K562 (cell line): ENCODE measurements at regions not wholly inside any gene's neighbourhood (a gene's known extent, or its start where the extent isn't known, plus 50 kb on each side); places are given as distances from the start of the nearest gene placed in this dataset.

Source experiments
- ATAC-seq: fragments of 200-7000 bp; cut with Tn5 transposase; 3 replicates; pipeline ENCODE4 v1.9.1; 2020; ENCODE audit warnings: moderate library complexity
- BruUV-seq: library from RNA; stranded (reverse); fragments of 400-500 nt; replicated peaks from 2 replicates; lab custom pipeline; 2021; lab: Mats Ljungman, UMichigan
- CTCF ChIA-PET: fragments of 300-600 bp; formaldehyde crosslinking; extraction: SDS; loops from one replicate; lab custom pipeline; 2021; ENCODE audit warnings: low intra/inter-chr PET ratio; lab: Yijun Ruan, JAX
- POLR2A ChIA-PET: fragments of 300-600, 350-650 bp; sonication (Branson Sonifier 250); formaldehyde crosslinking; extraction: SDS; loops from one replicate; lab custom pipeline; 2021; ENCODE audit warnings: antibody characterized with exemption, inconsistent platforms; lab: Yijun Ruan, JAX
- DNase-seq, 4 experiments: peaks; one replicate each; pipeline versions ENCODE4 v3.0.0 to v3.0.0-alpha.2; 2011 to 2018; ENCODE audit warnings: low spot score in 3 of 4, mixed read lengths in 3 of 4; ENCODE audit errors: extremely low read depth in 1 of 4
- FAIRE-seq: peaks from 2 replicates; lab custom pipeline; 2011; peaks lifted over from hg19 to GRCh38; lab: Jason Lieb, UNC
- H2AFZ ChIP-seq: 2 replicates; pipeline ENCODE4 v1.6.0; 2011; ENCODE audit warnings: low read depth, low read length, control low read depth, inconsistent platforms
- H3K27ac ChIP-seq: fragments of 200-600 bp; 3 replicates; pipeline ENCODE4 v1.8.0; 2011; ENCODE audit warnings: low read depth, mild to moderate bottlenecking, control low read depth, inconsistent platforms, low read length, moderate library complexity, mixed read lengths; ENCODE audit errors: extremely low read depth
- H3K27me3 ChIP-seq, 2 experiments: fragments of 300-600 bp in 1 of 2; 2 replicates in 1 of 2; 3 replicates in 1 of 2; pipeline versions ENCODE4 v1.6.0 to v1.8.0; 2011; ENCODE audit warnings: inconsistent platforms in 2 of 2, low read length in 2 of 2, mild to moderate bottlenecking in 1 of 2, mixed read lengths in 1 of 2, moderate library complexity in 1 of 2; ENCODE audit not compliant: control insufficient read depth in 2 of 2, insufficient read depth in 2 of 2
- H3K36me3 ChIP-seq: fragments of 300-600 bp; 3 replicates; pipeline ENCODE4 v1.8.0; 2011; ENCODE audit warnings: mild to moderate bottlenecking, low read length, inconsistent platforms; ENCODE audit not compliant: control insufficient read depth, insufficient read depth
- H3K4me1 ChIP-seq, 2 experiments: fragments of 200-600 bp in 1 of 2; replicated peaks in 1 of 2; 2 replicates in 1 of 2; 3 replicates in 1 of 2; pipeline versions ENCODE4 v1.5.1 to v1.8.0; 2011; ENCODE audit warnings: inconsistent platforms in 2 of 2, low read length in 2 of 2, mild to moderate bottlenecking in 1 of 2, mixed read lengths in 1 of 2, moderate library complexity in 1 of 2; ENCODE audit not compliant: control insufficient read depth in 2 of 2, insufficient read depth in 2 of 2
- H3K4me2 ChIP-seq: 2 replicates; pipeline ENCODE4 v1.6.1; 2011; ENCODE audit warnings: low read length, control low read depth, inconsistent platforms, mixed read lengths; ENCODE audit not compliant: insufficient read depth
- H3K4me3 ChIP-seq: fragments of 200-600 bp; sonication (generic), shearing (Covaris generic); 2 replicates; pipeline ENCODE4 v1.5.1; 2016; ENCODE audit warnings: control low read depth, inconsistent platforms
- H3K79me2 ChIP-seq: fragments of 200-600 bp; 3 replicates; pipeline ENCODE4 v1.8.0; 2011; ENCODE audit warnings: low read length, inconsistent platforms; ENCODE audit not compliant: control insufficient read depth, insufficient read depth
- H3K9ac ChIP-seq, 2 experiments: 2 replicates each; pipeline versions ENCODE4 v1.6.0 to v1.6.1; 2011; ENCODE audit warnings: low read depth in 2 of 2, low read length in 2 of 2, control low read depth in 1 of 2, inconsistent platforms in 1 of 2, mild to moderate bottlenecking in 1 of 2, mixed read lengths in 1 of 2; ENCODE audit not compliant: insufficient read depth in 1 of 2
- H3K9me1 ChIP-seq: one replicate; pipeline ENCODE4 v1.6.0; 2011; ENCODE audit warnings: inconsistent platforms, mild to moderate bottlenecking, low read length, moderate library complexity; ENCODE audit not compliant: control insufficient read depth, insufficient read depth
- H3K9me3 ChIP-seq: replicated peaks from 2 replicates; pipeline ENCODE4 v1.5.1; 2011; ENCODE audit warnings: low read depth, low read length, inconsistent platforms; ENCODE audit not compliant: control insufficient read depth, insufficient read depth
- H4K20me1 ChIP-seq: replicated peaks from 2 replicates; pipeline ENCODE4 v1.6.1; 2011; ENCODE audit warnings: low read length, inconsistent platforms, mixed read lengths; ENCODE audit not compliant: control insufficient read depth, insufficient read depth
- CEBPB ChIP-seq: fragments of 450-650 bp; IDR thresholded peaks from 2 replicates; pipeline ENCODE4 v1.6.1; 2016; ENCODE audit warnings: missing genetic modification characterization, missing compliant biosample characterization
- CEBPG ChIP-seq, 3 experiments: fragments of 200-800 bp in 1 of 3; sonication (Bioruptor generic) in 1 of 3; sonication (generic) in 1 of 3; formaldehyde crosslinking in 1 of 3; IDR thresholded peaks in 2 of 3; conservative IDR thresholded peaks in 1 of 3; 2 replicates each; pipeline versions ENCODE4 v1.6.1 to v1.8.0; 2016 to 2022; ENCODE audit warnings: missing compliant biosample characterization in 2 of 3, missing genetic modification characterization in 2 of 3, mild to moderate bottlenecking in 1 of 3, missing genetic modification reagents in 1 of 3
- CREM ChIP-seq: IDR thresholded peaks from 2 replicates; pipeline ENCODE4 v1.6.1; 2014; ENCODE audit warnings: antibody characterized with exemption, low read depth
- EHMT2 ChIP-seq: fragments of 450-650 bp; IDR thresholded peaks from 2 replicates; pipeline ENCODE4 v1.6.1; 2018; ENCODE audit warnings: antibody characterized with exemption
- FOS ChIP-seq: IDR thresholded peaks from 3 replicates; pipeline ENCODE4 v1.6.1; 2011; ENCODE audit not compliant: insufficient read length; ENCODE audit errors: extremely low read depth
- NEUROD1 ChIP-seq: fragments of 150-350 bp; IDR thresholded peaks from 2 replicates; pipeline ENCODE4 v1.6.1; 2014; ENCODE audit warnings: borderline replicate concordance, low read length, low read depth; ENCODE audit not compliant: partially characterized antibody
- NRF1 ChIP-seq, 2 experiments: fragments of 450-650 bp; IDR thresholded peaks in 1 of 2; conservative IDR thresholded peaks in 1 of 2; 2 replicates each; pipeline ENCODE4 v1.6.1; 2014; ENCODE audit warnings: mild to moderate bottlenecking in 2 of 2
- RCOR1 ChIP-seq, 2 experiments: IDR thresholded peaks; 2 replicates each; pipeline ENCODE4 v1.6.1; 2012; ENCODE audit warnings: low read depth in 2 of 2, low read length in 2 of 2, borderline replicate concordance in 1 of 2, improper control_type of control experiment in 1 of 2
- SMARCB1 ChIP-seq: IDR thresholded peaks from 2 replicates; pipeline ENCODE4 v1.6.1; 2011; ENCODE audit warnings: improper control_type of control experiment, low read depth; ENCODE audit not compliant: insufficient read length
- SRSF7 ChIP-seq: fragments of 200-400 bp; formaldehyde crosslinking; optimal IDR thresholded peaks from 2 replicates; pipeline ENCODE3; 2017; ENCODE audit warnings: mild to moderate bottlenecking, low read depth, low read length
- ZNF133 ChIP-seq: fragments of 250-450 bp; sonication (Bioruptor Pico); IDR thresholded peaks from 2 replicates; pipeline ENCODE4 v1.4.0; 2020; ENCODE audit warnings: mild to moderate bottlenecking
- WGBS: fragments of 100-300 bp; shearing (Covaris generic); methylation state at CpG from one replicate; pipeline ENCODE4 v1.1.6; 2016; ENCODE audit warnings: low coverage, mixed read lengths; ENCODE audit not compliant: insufficient coverage; ENCODE audit errors: missing lambda C conversion rate; 5-methylcytosine and 5-hydroxymethylcytosine counted together
- in situ Hi-C: fragments of 300-500 bp; cut with MboI; formaldehyde crosslinking; loops from 4 replicates; pipeline ENCODE4 v1.15.0; 2018; ENCODE audit warnings: inconsistent platforms, mixed read lengths
- intact Hi-C: fragments of 100-400 bp; cut with micrococcal nuclease; formaldehyde crosslinking; loops from 2 replicates; pipeline ENCODE4 v1.14.2; 2022
- TF ChIP-seq, protein P1 (sequence below): fragments of 250-450 bp; sonication (Bioruptor Pico); IDR thresholded peaks from 2 replicates; pipeline ENCODE4 v1.8.0; 2022; ENCODE audit warnings: moderate library complexity, mild to moderate bottlenecking, inconsistent platforms
- TF ChIP-seq, protein P2 (sequence below): fragments of 250-450 bp; sonication (Bioruptor Pico); IDR thresholded peaks from 2 replicates; pipeline ENCODE4 v1.4.0; 2020; ENCODE audit warnings: borderline replicate concordance
- TF ChIP-seq, protein P3 (sequence below): fragments of 450-650 bp; IDR thresholded peaks from 2 replicates; pipeline ENCODE4 v1.6.1; 2018; ENCODE audit not compliant: partially characterized antibody

DNA sequence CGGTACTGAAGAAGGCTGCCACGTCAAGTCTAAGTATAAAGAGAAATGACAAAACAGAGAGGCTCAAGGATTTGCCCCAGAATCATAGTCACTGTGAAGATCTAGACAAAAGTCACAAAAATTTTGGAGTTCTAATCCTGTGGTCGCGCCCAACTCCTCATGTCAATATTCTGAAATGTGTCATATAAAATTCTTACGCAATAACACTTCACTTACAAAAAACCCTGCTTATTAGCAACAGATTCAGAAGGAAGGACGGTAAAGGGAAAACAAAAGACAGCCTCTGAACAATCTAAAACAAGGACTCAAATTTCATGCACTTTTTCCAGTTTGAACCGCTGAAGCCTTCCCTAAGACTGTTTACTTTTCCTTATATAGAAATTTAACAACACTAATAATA lies 94.7 kb downstream of the TSPAN8 start (continued):
- TF ChIP-seq NEUROD1 (no peak), CEBPB (peak; percentile 69), CEBPG (CRISPR knock-in tag; IDR thresholded peaks at IDR 0.05) (no peak), CEBPG (tag; conservative IDR thresholded peaks at IDR 0.05 in 1 of 2, IDR thresholded peaks at IDR 0.05 in 1 of 2) (peak; percentile 66 to 88)
- TF ChIP-seq, all 486 proteins: peak for 3

DNA sequence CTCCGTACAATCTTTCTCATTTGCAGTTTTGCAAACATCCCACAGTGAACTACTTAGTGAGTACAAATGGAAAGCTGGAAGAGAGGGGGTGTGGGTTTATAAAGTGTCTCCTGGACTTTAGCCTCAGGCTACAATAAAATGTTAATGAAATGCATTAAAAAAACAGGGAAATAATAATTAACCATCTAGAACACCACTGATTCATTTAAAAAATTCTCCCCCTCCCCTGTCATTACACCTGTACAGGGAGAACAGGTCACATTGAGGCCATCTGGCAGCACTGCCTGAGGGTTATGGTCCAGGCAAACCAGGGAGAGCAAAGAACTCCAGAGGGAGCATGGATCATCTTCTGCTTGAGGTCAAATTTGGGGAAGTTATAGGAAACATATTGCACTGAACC lies 96.3 kb downstream of the TSPAN8 start:
- ATAC-seq (no peak), DNase-seq (no peak), FAIRE-seq (no peak)
- intact Hi-C loops, result no loop called here
- no peak overlapping the region for H3K27ac ChIP-seq
- H3K4me1 ChIP-seq, result no peaks in the 10 kb centered on the region
- H3K36me3 ChIP-seq, result no peaks in the 10 kb centered on the region
- H2AFZ ChIP-seq, result no peak overlapping the region
- H4K20me1 ChIP-seq, result no peaks in the 10 kb centered on the region
- no peaks in the 10 kb centered on the region; a peak in 1 of 5 replicates for H3K27me3 ChIP-seq
- no TSS peak for BruUV-seq
- H3K9me3 ChIP-seq, result no peaks in the 10 kb centered on the region
- in situ Hi-C loops, result no loop called here
- no peaks in the 10 kb centered on the region for H3K9me1 ChIP-seq
- no peak overlapping the region for H3K4me2 ChIP-seq
- ChIA-PET POLR2A (no interaction called here), CTCF (no interaction called here)
- no peaks in the 10 kb centered on the region for H3K79me2 ChIP-seq
- H3K4me3 ChIP-seq, result no peak overlapping the region
- no peak overlapping the region for H3K9ac ChIP-seq
- 0% methylated on average over 1 of the region's 1 CpG for WGBS
- TF ChIP-seq, protein P1, sequence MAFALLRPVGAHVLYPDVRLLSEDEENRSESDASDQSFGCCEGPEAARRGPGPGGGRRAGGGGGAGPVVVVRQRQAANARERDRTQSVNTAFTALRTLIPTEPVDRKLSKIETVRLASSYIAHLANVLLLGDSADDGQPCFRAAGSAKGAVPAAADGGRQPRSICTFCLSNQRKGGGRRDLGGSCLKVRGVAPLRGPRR (CRISPR knock-in tag), result no peak
- TF ChIP-seq SRSF7 (no peak), FOS (no peak), NRF1 (conservative IDR thresholded peaks at IDR 0.05 in 1 of 2, IDR thresholded peaks at IDR 0.05 in 1 of 2) (no peak), CREM (no peak), CEBPB (no peak), SMARCB1 (no peak), RCOR1 (IDR thresholded peaks at IDR 0.05; ENCODE audit: borderline replicate concordance in 1 of 2, low read depth in 2 of 2, low read length in 2 of 2) (no peak), EHMT2 (no peak), ZNF133 (CRISPR knock-in tag) (no peak)
- TF ChIP-seq, protein P2, sequence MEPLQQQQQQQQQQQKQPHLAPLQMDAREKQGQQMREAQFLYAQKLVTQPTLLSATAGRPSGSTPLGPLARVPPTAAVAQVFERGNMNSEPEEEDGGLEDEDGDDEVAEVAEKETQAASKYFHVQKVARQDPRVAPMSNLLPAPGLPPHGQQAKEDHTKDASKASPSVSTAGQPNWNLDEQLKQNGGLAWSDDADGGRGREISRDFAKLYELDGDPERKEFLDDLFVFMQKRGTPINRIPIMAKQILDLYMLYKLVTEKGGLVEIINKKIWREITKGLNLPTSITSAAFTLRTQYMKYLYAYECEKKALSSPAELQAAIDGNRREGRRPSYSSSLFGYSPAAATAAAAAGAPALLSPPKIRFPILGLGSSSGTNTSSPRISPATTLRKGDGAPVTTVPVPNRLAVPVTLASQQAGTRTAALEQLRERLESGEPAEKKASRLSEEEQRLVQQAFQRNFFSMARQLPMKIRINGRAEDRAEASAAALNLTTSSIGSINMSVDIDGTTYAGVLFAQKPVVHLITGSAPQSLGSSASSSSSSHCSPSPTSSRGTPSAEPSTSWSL (CRISPR knock-in tag), result no peak
- TF ChIP-seq, protein P3, sequence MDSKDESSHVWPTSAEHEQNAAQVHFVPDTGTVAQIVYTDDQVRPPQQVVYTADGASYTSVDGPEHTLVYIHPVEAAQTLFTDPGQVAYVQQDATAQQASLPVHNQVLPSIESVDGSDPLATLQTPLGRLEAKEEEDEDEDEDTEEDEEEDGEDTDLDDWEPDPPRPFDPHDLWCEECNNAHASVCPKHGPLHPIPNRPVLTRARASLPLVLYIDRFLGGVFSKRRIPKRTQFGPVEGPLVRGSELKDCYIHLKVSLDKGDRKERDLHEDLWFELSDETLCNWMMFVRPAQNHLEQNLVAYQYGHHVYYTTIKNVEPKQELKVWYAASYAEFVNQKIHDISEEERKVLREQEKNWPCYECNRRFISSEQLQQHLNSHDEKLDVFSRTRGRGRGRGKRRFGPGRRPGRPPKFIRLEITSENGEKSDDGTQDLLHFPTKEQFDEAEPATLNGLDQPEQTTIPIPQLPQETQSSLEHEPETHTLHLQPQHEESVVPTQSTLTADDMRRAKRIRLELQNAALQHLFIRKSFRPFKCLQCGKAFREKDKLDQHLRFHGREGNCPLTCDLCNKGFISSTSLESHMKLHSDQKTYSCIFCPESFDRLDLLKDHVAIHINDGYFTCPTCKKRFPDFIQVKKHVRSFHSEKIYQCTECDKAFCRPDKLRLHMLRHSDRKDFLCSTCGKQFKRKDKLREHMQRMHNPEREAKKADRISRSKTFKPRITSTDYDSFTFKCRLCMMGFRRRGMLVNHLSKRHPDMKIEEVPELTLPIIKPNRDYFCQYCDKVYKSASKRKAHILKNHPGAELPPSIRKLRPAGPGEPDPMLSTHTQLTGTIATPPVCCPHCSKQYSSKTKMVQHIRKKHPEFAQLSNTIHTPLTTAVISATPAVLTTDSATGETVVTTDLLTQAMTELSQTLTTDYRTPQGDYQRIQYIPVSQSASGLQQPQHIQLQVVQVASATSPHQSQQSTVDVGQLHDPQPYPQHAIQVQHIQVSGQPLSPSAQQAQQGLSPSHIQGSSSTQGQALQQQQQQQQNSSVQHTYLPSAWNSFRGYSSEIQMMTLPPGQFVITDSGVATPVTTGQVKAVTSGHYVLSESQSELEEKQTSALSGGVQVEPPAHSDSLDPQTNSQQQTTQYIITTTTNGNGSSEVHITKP, result no peak
